ENCODE measurements at regions not wholly inside any gene's neighbourhood (a gene's known extent, or its start where the extent isn't known, plus 50 kb on each side); places are given as distances from the start of the nearest gene placed in this dataset.

DNA sequence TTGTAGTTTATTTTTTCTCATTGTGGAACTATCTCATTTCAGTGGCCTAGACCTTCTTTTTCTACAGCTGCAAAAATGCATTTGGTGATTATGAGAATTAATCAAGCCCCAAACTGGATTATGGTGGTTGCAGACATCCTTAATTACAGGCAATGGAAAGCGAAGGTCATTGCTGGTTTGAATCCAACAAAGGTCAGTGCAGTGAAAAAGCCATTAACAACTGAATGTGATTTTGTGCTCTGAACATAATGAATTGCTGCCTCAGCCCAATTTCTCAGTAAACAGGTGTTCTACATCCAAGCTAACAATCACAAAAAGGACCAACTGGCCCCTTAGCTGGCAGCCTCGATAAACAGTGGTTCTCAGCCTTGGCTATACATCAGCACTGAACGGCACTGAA is 260.1 kb upstream of the DPPA4 start:
- no peak overlapping the region for H3K4me2 ChIP-seq (ENCODE audit: control insufficient read depth, insufficient read depth)
- ChIA-PET SMC1A (ENCODE audit: uncharacterized antibody, unreplicated experiment) (interaction anchor here (0.9 kb wide), 1 partner anchor 41 kb away, joined by 3 read pairs; no protein-coding TSS in a partner anchor), CTCF (no interaction called here), POLR2A (no interaction called here), RAD21 (ENCODE audit: unreplicated experiment) (no interaction called here)
- no peak overlapping the region for H2AFZ ChIP-seq (ENCODE audit: control insufficient read depth, low read depth, low read length)
- no peaks in the 10 kb centered on the region for H3K27me3 ChIP-seq (replicated peaks in 1 of 2; ENCODE audit: control insufficient read depth in 2 of 2, insufficient read depth in 2 of 2, low read length in 1 of 2)
- in situ Hi-C loops (cut with MboI) (no loop called here), intact Hi-C loops (cut with micrococcal nuclease; ENCODE audit: unreplicated experiment) (no loop called here)
- no peak overlapping the region for H3K27ac ChIP-seq (ENCODE audit: control insufficient read depth, insufficient read depth)
- H3K4me1 ChIP-seq (ENCODE audit: control insufficient read depth, insufficient read depth, low read length) = no peaks in the 10 kb centered on the region
- no peak for DNase-seq (ENCODE audit: low read depth, low spot score)
- H4K20me1 ChIP-seq (ENCODE audit: control insufficient read depth, insufficient read depth) = no peaks in the 10 kb centered on the region
- H3K36me3 ChIP-seq (ENCODE audit: control insufficient read depth in 2 of 2, insufficient read depth in 2 of 2, low read length in 1 of 2) = no peaks in the 10 kb centered on the region
- 4% methylated on average over 3 of the region's 3 CpGs for WGBS (ENCODE audit: insufficient coverage, insufficient replicate concordance, low lambda C conversion rate, missing lambda C conversion rate)
- no peak for ATAC-seq
- no peaks in the 10 kb centered on the region for H3K79me2 ChIP-seq (ENCODE audit: control insufficient read depth, insufficient read depth, low read length)
- H3K4me3 ChIP-seq = no peak overlapping the region
- TF ChIP-seq SREBF2 (IDR thresholded peaks at IDR 0.05; ENCODE audit: low read length) = no peak
- no peak for TF ChIP-seq RB1 (IDR thresholded peaks at IDR 0.05; ENCODE audit: borderline replicate concordance)
- TF ChIP-seq, protein P1, sequence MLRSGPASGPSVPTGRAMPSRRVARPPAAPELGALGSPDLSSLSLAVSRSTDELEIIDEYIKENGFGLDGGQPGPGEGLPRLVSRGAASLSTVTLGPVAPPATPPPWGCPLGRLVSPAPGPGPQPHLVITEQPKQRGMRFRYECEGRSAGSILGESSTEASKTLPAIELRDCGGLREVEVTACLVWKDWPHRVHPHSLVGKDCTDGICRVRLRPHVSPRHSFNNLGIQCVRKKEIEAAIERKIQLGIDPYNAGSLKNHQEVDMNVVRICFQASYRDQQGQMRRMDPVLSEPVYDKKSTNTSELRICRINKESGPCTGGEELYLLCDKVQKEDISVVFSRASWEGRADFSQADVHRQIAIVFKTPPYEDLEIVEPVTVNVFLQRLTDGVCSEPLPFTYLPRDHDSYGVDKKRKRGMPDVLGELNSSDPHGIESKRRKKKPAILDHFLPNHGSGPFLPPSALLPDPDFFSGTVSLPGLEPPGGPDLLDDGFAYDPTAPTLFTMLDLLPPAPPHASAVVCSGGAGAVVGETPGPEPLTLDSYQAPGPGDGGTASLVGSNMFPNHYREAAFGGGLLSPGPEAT (IDR thresholded peaks at IDR 0.05; ENCODE audit: low read depth) = no peak
- TF ChIP-seq, protein P2, sequence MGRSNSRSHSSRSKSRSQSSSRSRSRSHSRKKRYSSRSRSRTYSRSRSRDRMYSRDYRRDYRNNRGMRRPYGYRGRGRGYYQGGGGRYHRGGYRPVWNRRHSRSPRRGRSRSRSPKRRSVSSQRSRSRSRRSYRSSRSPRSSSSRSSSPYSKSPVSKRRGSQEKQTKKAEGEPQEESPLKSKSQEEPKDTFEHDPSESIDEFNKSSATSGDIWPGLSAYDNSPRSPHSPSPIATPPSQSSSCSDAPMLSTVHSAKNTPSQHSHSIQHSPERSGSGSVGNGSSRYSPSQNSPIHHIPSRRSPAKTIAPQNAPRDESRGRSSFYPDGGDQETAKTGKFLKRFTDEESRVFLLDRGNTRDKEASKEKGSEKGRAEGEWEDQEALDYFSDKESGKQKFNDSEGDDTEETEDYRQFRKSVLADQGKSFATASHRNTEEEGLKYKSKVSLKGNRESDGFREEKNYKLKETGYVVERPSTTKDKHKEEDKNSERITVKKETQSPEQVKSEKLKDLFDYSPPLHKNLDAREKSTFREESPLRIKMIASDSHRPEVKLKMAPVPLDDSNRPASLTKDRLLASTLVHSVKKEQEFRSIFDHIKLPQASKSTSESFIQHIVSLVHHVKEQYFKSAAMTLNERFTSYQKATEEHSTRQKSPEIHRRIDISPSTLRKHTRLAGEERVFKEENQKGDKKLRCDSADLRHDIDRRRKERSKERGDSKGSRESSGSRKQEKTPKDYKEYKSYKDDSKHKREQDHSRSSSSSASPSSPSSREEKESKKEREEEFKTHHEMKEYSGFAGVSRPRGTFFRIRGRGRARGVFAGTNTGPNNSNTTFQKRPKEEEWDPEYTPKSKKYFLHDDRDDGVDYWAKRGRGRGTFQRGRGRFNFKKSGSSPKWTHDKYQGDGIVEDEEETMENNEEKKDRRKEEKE (IDR thresholded peaks at IDR 0.05) = no peak
- no peak for TF ChIP-seq FOXK2 (IDR thresholded peaks at IDR 0.05)
- no peak for TF ChIP-seq ETV6 (conservative IDR thresholded peaks at IDR 0.05 in 1 of 2, IDR thresholded peaks at IDR 0.05 in 1 of 2; ENCODE audit: borderline replicate concordance in 1 of 2, low read depth in 1 of 2)
- TF ChIP-seq SMC3 (IDR thresholded peaks at IDR 0.05; ENCODE audit: borderline replicate concordance, low read length) = no peak
- no peak for TF ChIP-seq BHLHE40 (IDR thresholded peaks at IDR 0.05; ENCODE audit: borderline replicate concordance in 1 of 2, low read depth in 2 of 2, low read length in 1 of 2)
- TF ChIP-seq BRCA1 (IDR thresholded peaks at IDR 0.05; ENCODE audit: low read depth, low read length) = no peak
- TF ChIP-seq MEF2B (IDR thresholded peaks at IDR 0.05; ENCODE audit: partially characterized antibody, poor library complexity, severe bottlenecking) = no peak
- no peak for TF ChIP-seq POLR2A (IDR thresholded peaks at IDR 0.05; ENCODE audit: low read depth, low read length)
- no peak overlapping the region for H3K9ac ChIP-seq (ENCODE audit: control insufficient read depth, insufficient read depth, low read length)
- no peak for FAIRE-seq
- no TSS peak for BruUV-seq (replicated peaks)
- no peaks in the 10 kb centered on the region for H3K9me3 ChIP-seq (replicated peaks; ENCODE audit: control insufficient read depth, insufficient read depth, low read length)

Measured in GM12878 (cell line).